ENCODE measurements at regions not wholly inside any gene's neighbourhood (a gene's known extent, or its start where the extent isn't known, plus 50 kb on each side); places are given as distances from the start of the nearest gene placed in this dataset.

DNA sequence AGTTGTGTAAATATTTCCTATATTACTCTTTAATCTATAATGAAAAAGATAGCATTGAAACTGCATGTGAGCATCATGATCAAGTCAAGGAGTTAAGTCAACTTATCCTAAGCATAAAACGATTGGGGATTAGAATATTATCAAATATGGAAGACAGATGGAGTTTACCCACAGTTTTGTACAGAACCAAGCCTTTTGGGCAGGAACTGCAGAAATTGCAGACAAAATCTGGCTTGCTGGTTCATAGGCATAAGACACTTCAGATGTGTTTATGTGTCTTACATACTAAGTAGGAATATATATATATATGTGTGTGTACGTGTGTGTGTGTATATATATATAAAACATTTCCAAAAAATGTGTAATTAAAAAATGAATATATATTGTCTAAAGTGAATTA, 375.4 kb upstream of the TPK1 start (continued):
- TF ChIP-seq ZNF589 (CRISPR knock-in tag; IDR thresholded peaks at IDR 0.05; ENCODE audit: low read depth) (no peak), CBX5 (IDR thresholded peaks at IDR 0.05; ENCODE audit: borderline replicate concordance, low read depth) (no peak)
- TF ChIP-seq, protein P1, sequence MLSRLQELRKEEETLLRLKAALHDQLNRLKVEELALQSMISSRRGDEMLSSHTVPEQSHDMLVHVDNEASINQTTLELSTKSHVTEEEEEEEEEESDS (CRISPR knock-in tag; IDR thresholded peaks at IDR 0.05) = no peak

DNA sequence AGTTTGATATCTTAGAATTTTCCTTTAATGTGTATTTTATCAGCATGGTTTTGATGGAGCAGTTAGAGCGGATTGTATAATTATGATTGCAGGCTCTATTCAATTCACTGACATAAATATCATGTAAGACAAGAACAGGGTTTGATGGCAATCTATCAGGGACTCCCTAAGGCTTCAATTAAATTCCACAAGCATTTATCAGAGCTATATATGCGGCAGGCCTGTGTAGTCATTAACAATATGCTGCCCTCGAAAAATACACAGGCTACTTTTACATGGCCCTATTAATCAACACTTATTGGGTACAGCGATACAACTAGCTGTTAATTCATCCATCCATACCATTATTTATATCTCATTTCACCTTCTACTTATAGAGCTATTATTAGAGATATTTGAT, 358.1 kb upstream of the TPK1 start:
- in situ Hi-C loops (cut with MboI) (no loop called here), intact Hi-C loops (cut with micrococcal nuclease) (loop anchor here (5.0 kb wide), 1 partner anchor 1668 kb away; no protein-coding TSS in a partner anchor)
- no peaks in the 10 kb centered on the region for H3K36me3 ChIP-seq (ENCODE audit: control insufficient read depth, insufficient read depth, low read length)
- TF ChIP-seq CBX2 (IDR thresholded peaks at IDR 0.05; ENCODE audit: insufficient read depth, low read length, poor library complexity, severe bottlenecking) = no peak
- TF ChIP-seq, protein P2, sequence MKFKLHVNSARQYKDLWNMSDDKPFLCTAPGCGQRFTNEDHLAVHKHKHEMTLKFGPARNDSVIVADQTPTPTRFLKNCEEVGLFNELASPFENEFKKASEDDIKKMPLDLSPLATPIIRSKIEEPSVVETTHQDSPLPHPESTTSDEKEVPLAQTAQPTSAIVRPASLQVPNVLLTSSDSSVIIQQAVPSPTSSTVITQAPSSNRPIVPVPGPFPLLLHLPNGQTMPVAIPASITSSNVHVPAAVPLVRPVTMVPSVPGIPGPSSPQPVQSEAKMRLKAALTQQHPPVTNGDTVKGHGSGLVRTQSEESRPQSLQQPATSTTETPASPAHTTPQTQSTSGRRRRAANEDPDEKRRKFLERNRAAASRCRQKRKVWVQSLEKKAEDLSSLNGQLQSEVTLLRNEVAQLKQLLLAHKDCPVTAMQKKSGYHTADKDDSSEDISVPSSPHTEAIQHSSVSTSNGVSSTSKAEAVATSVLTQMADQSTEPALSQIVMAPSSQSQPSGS (CRISPR knock-in tag; IDR thresholded peaks at IDR 0.05) = no peak
- no peak for TF ChIP-seq CC2D1A (IDR thresholded peaks at IDR 0.05)
- no peak for TF ChIP-seq FUS (optimal IDR thresholded peaks at IDR 0.05; ENCODE audit: low read depth, low read length)
- TF ChIP-seq MTA1 (IDR thresholded peaks at IDR 0.05; ENCODE audit: borderline replicate concordance) = no peak
- TF ChIP-seq, protein P3, sequence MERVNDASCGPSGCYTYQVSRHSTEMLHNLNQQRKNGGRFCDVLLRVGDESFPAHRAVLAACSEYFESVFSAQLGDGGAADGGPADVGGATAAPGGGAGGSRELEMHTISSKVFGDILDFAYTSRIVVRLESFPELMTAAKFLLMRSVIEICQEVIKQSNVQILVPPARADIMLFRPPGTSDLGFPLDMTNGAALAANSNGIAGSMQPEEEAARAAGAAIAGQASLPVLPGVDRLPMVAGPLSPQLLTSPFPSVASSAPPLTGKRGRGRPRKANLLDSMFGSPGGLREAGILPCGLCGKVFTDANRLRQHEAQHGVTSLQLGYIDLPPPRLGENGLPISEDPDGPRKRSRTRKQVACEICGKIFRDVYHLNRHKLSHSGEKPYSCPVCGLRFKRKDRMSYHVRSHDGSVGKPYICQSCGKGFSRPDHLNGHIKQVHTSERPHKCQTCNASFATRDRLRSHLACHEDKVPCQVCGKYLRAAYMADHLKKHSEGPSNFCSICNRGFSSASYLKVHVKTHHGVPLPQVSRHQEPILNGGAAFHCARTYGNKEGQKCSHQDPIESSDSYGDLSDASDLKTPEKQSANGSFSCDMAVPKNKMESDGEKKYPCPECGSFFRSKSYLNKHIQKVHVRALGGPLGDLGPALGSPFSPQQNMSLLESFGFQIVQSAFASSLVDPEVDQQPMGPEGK (CRISPR knock-in tag; IDR thresholded peaks at IDR 0.05; ENCODE audit: borderline replicate concordance) = no peak
- TF ChIP-seq CREBBP (IDR thresholded peaks at IDR 0.05; ENCODE audit: low read depth, low read length) = no peak
- TF ChIP-seq ETS2 (tag; IDR thresholded peaks at IDR 0.05; ENCODE audit: borderline replicate concordance, poor library complexity, severe bottlenecking) = no peak
- H3K27me3 ChIP-seq (ENCODE audit: control insufficient read depth in 2 of 2, insufficient read depth in 2 of 2, low read length in 2 of 2) = no peaks in the 10 kb centered on the region
- 0% methylated on average over 4 of the region's 4 CpGs for WGBS (ENCODE audit: insufficient coverage, low coverage, missing lambda C conversion rate)
- FAIRE-seq = no peak
- H3K4me1 ChIP-seq (replicated peaks in 1 of 2; ENCODE audit: control insufficient read depth in 2 of 2, insufficient read depth in 2 of 2, low read length in 2 of 2) = no peaks in the 10 kb centered on the region
- H3K9ac ChIP-seq (ENCODE audit: insufficient read depth in 1 of 2, low read depth in 2 of 2, low read length in 2 of 2) = no peak overlapping the region
- H3K27ac ChIP-seq (ENCODE audit: extremely low read depth, low read depth, low read length) = no peak overlapping the region
- no peaks in the 10 kb centered on the region for H4K20me1 ChIP-seq (replicated peaks; ENCODE audit: control insufficient read depth, insufficient read depth, low read length)
- no TSS peak for BruUV-seq (replicated peaks)
- H3K9me3 ChIP-seq (replicated peaks; ENCODE audit: control insufficient read depth, insufficient read depth, low read depth, low read length) = no peaks in the 10 kb centered on the region
- ATAC-seq = no peak
- no peaks in the 10 kb centered on the region for H3K9me1 ChIP-seq (ENCODE audit: control insufficient read depth, insufficient read depth, low read length)
- POLR2A ChIA-PET = no interaction called here
- CTCF ChIA-PET (ENCODE audit: low intra/inter-chr PET ratio) = no interaction called here
- H2AFZ ChIP-seq (ENCODE audit: low read depth, low read length) = no peak overlapping the region
- H3K4me3 ChIP-seq = no peak overlapping the region
- H3K4me2 ChIP-seq (ENCODE audit: insufficient read depth, low read length) = no peak overlapping the region
- no peaks in the 10 kb centered on the region for H3K79me2 ChIP-seq (ENCODE audit: control insufficient read depth, insufficient read depth, low read length)
- DNase-seq (ENCODE audit: extremely low read depth in 1 of 4, low spot score in 3 of 4) = no peak

Measured in K562 (cell line).